ENCODE measurements at regions not wholly inside any gene's neighbourhood (a gene's known extent, or its start where the extent isn't known, plus 50 kb on each side); places are given as distances from the start of the nearest gene placed in this dataset.

- TF ChIP-seq CTCF (IDR thresholded peaks at IDR 0.05; ENCODE audit: low read length), result no peak
- TF ChIP-seq EZH2 (IDR thresholded peaks at IDR 0.05; ENCODE audit: borderline replicate concordance, low read length), result no peak
Observed at GRCh38 chr5:68947986-68948385, 145.8 kb upstream of the SLC30A5 start.
